HG03066 (cell line): ENCODE measurements at regions not wholly inside any gene's neighbourhood (a gene's known extent, or its start where the extent isn't known, plus 50 kb on each side); places are given as distances from the start of the nearest gene placed in this dataset.

ENCODE experiments used
- ATAC-seq: cut with Tn5 transposase; IDR thresholded peaks from one replicate; pipeline ENCODE4 v1.9.1; 2021; ENCODE audit warnings: low read depth; ENCODE audit not compliant: unreplicated experiment

DNA sequence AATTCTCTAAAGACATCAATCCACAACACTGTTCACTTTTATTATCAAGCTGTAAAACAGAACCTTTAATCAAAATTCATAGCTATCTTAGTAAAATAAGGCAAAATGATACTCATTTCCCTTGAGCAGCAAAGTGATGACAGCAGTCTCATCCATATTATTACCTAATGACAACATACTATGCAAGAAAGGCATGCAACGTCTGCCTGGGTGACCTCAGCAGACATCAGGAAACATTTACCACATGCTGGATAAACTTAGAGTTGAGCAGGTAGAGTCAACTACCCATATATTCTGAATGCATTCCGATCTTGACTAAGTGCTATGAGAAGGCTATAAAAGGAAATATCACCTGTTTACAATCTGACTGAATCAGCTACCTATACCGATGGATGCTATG, 145.1 kb downstream of the SIPA1L2 start:
- no peak for ATAC-seq

DNA sequence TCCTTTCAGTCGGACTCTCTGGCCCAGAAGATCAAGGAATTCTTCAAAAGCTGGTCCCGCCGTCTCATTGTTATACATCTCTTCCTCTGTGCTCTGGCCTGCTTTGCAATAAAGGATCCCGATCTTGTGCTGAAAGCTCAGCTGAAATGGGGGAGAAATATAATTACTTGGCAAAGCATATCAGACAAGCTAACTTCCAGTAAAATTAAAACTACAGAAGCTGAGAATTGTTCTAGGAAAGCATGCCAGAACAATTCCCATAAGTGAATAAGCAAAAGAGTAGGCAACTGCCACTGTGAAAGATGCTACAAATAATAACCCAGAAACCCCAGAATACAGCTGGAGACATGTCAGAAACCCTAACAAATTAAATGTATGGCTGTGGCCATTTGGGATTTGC, 146.1 kb downstream of the SIPA1L2 start:
- no peak for ATAC-seq

DNA sequence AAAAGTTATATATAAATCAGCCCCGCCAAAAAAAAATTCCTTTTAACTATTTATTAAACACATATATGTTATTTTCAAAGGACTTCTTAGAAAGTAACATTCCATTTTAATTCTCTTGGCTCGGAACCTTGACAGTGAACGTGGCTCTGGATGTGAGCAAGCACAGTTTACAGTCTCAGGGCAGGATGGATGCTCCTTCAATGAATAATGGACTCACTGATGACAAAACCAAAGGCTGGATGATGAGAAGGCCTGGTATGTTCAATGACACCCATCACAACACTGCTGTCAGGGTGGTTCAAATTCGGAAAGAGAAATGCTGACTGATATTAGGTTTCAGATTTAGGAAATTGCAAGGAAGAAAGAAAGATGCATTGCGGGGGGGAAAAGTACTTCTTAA, 148.8 kb downstream of the SIPA1L2 start:
- no peak for ATAC-seq

DNA sequence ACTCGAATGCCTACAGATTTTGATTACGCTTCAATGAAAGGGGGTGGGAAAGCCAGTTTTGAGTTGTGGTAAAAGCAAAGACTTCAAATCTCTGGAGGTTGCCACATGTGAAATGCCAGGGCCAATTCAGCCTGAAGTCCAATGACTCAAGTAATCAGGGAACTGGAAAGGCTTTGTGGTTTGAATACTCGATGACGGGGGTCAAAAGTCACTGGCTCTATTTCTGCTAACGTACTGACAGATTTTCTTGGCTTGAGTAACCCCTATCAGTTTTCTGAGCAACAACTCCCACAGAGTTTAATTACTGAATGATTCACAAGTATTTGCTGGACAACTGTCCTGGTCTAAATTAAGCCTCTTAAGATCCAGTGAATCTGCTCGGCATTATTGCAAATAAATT, 152.2 kb downstream of the SIPA1L2 start:
- no peak for ATAC-seq

DNA sequence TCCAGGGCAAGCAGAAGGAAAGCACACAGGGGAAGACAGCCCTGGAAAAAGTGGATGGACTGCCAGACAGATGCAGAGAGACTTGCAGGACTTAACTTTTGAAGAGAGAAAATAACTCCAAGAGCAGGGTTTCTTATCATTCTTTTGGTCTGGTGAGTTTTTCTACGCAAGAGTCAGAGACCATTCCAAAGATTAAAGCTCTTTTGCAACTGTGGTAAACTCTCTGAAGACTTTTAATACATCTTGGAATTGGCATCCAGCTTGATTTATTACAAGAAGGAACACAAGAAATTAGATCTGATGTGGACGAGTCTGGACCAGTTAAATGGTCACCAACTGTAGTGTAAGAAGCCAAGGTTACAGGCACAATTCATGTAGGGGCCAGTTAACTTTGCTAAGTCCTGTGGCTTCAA, 153.4 kb downstream of the SIPA1L2 start:
- ATAC-seq, result no peak

DNA sequence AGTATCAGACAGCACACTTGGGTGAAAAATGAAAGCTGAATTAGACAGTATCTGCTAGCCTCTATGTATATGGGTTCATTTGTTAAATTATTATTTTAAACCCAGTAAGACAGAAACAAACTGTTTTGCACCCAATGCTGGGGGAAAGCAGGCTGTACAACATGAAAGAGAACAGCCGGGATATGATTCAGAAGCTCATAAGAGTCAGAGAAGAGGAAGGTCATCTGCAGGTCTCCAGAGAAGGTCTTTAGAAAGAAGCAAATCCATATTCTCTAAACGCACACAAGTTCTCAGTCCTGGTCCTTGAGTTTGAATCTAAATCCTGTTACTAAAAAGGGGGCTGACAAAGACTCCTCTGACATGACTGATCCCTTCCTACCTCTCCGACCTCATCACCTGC, 155.1 kb downstream of the SIPA1L2 start:
- no peak for ATAC-seq

DNA sequence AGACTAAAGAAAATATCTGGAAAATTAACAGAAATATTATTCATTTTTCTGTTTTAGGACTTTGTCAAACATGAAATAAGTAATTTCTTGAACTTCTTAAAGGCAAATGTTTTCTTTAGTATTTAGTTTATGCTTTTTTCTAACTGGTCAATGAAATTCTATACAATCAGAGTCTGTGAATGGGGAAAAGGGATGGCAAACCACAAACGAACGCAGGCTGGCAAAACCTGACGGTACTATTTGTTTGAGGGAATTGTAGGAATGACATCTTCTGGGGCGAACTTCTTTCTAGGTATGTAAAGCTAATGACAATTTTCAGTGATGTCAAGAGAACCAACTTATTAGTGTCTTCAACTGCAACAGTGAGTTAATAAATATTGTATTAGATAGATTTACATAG, 156.0 kb downstream of the SIPA1L2 start:
- no peak for ATAC-seq

DNA sequence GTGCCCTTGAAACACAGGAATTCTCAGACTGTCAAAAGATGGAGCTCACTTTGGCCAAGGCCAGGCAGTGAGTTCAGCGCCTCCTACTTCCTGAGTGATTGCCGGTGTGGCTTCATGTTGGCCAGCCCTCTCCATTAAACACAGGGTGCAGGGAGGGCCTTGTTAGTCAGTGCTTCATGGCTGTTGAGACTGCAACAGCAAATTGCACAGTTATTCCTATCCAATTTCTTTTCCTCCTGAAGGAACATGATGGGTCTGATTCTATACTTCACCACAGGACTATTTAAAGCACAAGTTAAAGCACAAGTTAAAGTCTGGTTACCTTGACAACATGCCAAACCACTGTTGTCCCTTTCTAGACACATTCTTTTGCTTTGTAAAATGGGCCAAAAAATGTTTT, 156.6 kb downstream of the SIPA1L2 start:
- no peak for ATAC-seq

DNA sequence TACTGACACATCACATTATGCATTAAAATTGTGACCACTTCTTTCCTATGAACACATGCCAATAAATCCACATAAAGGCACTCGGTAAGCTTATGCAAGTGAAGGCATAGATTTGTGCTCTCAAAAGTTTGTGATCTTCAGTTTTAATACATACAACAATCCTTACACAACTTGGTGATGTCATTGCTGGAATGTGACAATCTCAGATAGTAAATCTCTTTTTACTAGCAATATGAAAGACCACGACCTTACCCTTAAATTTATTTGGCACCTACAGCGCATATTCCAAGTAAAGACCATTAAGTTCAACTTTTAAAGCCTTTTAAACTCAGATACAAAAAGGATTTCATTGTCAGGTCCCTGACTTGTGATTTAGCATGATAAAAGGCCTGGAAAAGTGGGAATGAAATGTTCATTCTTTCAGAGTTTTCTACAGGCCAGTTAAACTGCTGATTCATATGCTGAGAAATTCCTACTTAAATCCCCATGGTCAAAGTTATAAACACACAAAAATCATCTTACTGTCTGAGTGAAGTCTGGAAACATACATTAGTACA, 157.4 kb downstream of the SIPA1L2 start:
- no peak for ATAC-seq

DNA sequence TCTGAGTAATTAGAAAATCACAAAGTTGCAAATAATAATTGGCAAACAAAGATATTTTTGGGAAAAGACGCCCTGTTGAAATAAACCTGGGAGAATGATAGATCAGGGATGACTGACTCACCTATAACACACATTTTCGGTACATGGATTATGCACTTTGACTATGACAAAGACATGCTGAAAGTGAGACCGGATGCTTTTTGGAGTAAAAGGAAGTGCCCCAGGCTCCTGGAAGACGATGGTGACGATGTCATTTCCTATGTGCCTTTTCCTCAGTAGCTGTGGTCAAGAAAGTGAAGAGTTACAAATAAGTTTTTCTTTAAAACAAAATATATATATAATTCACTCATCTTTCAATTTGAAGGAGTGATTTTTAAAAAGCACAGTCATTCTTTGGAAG, 158.7 kb downstream of the SIPA1L2 start:
- no peak for ATAC-seq

DNA sequence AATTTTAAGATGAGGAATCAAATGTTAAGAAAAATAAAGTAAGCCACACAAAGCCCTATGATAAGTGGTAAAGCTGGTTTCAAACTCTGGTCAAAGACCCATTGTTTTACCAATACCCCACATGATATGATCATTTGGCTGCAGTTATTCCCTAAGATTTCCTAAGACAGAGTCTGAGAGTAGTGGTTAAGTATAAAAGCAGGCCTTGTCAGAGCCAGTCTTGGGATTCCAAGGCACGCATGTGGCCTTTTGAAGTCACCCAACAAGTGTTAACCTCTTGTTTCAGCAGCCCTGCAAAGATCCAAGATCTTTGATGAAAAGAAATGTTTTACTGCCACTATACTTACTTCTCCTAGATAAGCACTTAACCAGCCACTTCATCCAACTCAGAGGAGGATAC, 159.2 kb downstream of the SIPA1L2 start:
- ATAC-seq, result no peak

DNA sequence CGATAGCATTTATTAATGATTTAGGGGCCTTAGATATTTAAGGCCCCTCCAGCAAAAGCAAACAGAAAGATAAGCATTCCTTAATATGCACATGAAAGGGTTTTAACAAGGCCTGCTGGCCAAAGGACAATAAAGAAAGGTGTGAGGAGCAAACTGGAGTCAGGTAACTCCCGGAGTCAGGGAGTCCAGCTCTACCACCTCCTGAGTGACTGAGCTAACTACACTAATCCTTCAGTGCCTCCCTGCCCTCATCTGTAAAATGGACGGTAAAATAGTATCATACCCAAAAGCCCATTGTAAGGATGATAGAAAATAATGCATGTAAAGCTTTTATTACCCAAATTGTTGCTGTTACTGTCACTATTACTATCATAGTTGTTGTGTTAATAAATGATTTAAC, 161.7 kb downstream of the SIPA1L2 start:
- no peak for ATAC-seq

DNA sequence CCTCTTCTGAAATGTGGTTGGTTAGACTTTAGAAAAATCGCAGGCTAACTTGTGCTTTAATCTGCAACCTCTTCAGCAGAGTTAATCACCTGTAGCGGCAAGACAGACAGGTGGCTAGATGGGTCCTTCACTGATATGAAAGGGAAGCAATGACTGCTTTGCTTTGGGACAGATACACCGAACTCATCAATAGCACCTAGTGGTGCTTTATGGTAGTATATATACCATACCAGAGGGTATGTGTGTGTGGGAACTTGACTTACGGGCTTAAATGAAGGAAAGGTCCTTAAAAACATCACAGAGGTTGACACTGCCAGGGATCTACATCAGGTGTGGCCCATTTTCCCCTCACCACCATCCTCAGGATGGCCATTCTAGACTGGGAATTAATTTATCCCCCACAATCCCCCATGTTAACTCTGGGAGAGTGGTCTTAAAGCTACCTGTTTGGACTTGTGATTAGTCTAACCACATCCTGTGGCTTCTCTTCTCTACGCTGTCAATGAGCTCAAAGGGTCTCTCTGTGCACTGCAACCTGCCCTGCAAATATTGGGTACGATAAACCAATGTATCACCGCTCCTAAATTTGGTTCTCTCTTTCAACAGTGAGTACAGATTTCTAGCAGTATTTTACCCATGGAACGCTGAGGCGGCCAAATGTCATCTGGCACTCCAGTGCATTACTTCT, 162.7 kb downstream of the SIPA1L2 start:
- no peak for ATAC-seq

DNA sequence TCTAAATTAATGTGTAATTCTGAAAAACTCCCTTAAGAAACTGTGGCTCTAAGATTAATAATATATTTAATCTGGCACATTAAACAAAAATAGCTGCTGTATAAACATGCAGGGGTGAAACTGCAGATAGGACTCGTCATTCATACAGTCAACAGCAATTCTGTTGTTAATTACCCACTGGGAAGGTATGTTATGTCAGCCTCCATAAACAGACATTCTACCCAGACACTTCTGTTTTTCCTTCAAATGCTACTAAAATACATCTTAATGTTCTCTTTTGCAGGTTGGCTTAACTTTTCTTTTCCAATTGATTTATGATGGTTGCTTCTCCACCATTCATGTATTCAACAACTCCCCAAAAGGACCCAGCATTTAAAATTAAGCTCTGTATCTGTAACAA, 165.6 kb downstream of the SIPA1L2 start:
- ATAC-seq, result no peak

DNA sequence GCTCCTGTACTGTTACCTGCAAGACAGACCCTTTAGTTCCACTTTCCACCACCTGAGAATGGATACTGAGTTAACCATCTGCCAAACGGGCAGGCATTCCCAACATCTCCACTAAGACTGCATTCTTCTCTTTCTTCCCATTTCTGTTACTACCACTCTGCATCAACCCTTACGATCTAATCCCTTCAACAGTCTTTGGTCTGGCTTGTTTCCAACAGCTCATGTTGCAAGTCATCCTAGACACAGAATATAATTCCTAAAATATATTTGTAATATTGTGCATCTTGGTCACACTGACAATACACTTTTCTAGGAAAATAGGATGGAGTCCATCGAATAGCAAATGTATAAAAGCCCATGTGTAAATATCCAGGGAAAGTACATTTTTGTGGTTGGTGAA, 166.7 kb downstream of the SIPA1L2 start:
- no peak for ATAC-seq

DNA sequence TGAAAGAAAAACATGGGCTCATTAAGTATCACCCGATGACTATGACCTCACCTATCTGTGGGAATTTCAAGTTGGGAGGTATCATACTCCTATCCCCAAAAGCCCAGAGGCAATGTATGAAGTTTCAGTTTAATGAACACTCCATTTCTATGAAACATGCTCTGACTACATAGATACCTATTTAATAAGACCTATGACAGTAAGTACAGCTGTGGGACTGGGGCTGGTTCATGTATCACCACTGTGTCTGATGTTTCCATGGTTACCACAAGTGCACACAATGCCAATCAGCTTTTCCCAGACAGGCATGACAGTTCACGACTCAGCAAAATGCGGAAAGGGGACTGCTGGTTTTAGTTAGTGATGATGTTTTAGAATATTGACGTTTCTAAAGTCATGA, 167.7 kb downstream of the SIPA1L2 start:
- no peak for ATAC-seq

DNA sequence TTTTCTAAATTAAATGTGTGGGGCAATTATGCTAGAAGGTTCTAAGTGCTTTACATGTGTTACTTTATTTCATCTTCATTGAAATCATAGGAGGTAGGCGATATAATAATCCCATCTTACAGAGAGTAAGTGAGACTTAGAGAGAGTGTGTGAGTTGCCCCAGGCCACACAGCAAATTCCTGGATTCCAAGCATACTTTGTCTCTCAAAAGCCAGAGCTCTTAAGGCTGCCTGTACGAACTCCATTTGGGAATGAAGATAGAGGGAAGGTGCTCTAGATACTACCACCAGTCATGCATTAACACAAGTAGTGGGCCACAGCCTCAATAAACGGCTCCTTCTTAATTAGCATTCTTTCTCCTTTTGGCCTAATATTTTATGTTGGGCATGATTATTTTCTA, 170.1 kb downstream of the SIPA1L2 start:
- no peak for ATAC-seq

DNA sequence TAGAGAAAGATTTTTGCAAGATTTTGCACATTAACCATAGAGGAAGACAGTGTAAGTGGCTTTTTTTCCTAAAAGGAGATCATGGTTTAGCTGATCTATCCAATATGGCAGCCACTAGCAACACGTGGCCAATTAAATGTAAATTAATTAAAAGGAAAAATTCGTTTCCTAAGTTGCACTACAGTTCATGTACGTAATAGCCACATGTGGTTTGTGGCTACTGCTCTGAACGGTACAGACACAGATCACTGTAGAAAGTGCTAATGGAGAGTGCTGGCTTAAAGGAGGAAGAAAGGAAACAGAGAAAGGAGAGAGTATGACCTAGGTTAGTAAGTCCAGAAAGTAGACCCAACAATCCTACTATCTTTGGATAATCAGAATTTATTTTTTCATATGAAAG, 170.8 kb downstream of the SIPA1L2 start:
- ATAC-seq, result no peak

DNA sequence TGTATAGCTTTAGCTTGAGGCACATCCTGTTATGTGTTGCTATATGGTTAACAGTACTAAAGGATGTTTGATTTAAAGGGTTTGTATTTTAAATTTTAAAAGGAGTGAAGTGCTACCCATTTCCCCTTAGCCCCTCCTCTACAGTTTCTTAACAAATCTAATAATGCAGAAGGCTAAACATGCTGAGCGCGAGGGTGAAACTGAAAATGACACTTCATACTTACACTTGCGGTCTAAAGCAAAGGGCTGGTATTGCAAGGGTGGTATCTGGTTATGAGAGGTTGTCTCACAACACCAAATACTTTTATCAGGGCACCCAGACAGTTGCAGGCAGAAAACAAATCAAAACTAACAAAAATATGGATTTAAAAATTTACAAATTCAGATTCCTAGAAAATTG, 172.3 kb downstream of the SIPA1L2 start:
- peak; percentile 92 for ATAC-seq

DNA sequence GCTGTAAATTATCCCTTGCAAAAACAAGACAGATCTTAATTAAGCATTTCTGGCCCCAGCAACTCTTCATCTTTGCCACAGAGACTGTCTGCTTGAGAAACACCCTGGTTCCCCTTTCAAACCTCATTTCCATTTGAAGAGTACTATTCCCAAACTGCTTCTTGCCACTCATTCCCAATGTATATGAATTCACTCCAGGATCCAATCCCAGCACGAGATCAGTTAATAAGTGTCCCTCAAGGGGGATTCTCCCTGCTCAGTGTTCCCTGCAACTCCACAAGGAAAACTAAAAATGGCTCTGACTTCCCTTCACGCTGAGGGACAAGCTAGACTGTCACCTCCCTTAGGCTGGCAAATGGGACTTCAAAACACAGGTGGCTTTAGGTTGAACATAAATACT, 173.2 kb downstream of the SIPA1L2 start:
- ATAC-seq, result no peak

DNA sequence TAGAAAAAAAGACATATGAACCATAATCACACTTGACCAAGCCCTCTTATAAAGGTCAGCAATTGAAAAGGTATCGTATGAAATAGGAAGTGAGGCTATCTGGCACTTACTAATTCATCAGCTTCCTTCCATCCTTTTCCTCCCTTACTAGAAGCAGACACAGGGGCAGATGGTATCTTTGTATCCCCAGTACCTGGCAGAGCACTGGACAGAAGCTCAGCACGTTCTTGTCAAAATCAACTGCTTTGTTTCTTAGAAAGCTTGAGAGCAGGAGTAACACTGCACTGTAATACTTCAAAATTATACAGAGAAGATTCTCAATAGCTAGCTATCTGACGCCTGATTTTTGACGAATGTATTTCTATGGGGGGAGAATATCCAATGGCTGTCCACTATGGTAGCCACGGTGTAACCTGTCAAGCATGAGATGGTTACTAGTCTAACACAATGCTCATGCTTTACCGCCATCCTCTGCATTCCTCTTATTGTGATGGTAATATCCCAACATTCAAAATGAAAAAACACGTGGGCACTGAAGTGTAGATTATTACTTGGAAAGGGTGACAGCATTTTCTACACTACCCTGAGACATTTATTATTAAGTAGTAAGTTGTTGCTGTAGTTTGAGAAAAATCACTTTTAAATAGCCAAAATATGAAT, 175.6 kb downstream of the SIPA1L2 start:
- ATAC-seq, result no peak

DNA sequence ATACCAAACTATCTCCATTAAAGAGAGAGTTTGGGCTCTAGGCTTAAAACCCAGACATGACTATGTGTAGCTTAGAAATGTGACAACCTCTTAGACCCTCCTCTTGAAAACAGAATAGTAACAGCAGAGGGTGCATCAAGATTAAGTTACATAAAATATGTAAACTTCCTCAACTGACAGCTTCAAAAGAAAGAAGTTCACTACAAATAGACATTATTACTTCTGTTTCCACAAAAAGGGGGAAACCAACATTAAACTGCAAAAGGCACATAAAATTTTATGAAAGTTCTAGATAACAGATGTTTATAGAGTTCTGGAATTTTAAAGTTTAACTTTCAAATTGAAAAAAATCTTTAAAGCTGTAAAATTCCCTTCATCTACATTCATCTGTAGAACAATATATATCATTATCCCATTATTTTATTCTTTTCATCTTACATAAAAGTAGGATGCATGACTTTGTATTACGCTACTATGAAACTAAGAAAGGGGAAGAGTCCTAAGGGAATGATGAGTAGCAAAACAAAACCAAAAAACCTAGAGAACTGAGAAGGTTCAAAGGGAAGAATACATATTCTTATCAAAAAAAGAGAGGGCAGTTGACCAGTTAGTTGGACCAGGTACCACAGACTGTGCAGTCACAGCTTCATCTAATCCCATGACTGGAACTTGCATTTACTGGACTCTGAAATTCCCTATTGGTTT, 177.0 kb downstream of the SIPA1L2 start:
- ATAC-seq, result no peak
